GM12878 (cell line): ENCODE measurements at regions not wholly inside any gene's neighbourhood (a gene's known extent, or its start where the extent isn't known, plus 50 kb on each side); places are given as distances from the start of the nearest gene placed in this dataset.

ENCODE experiments used
- ASH2L ChIP-seq: fragments of 300-600, 200-600 bp; sonication (generic); IDR thresholded peaks from 2 replicates; pipeline ENCODE4 v1.6.1; 2017; ENCODE audit warnings: low read depth, mild to moderate bottlenecking, borderline replicate concordance
- EZH2 ChIP-seq: IDR thresholded peaks from 2 replicates; pipeline ENCODE4 v1.6.1; 2012; ENCODE audit warnings: low read depth, mild to moderate bottlenecking, control low read depth, inconsistent platforms, low read length, borderline replicate concordance; ENCODE audit not compliant: control insufficient read depth
- NFYB ChIP-seq: IDR thresholded peaks from 2 replicates; pipeline ENCODE4 v1.6.1; 2011; ENCODE audit warnings: low read depth, mild to moderate bottlenecking, low read length, improper control_type of control experiment, moderate library complexity; ENCODE audit not compliant: insufficient read depth
- RAD21 ChIP-seq: IDR thresholded peaks from 2 replicates; pipeline ENCODE4 v1.6.1; 2011; ENCODE audit warnings: mild to moderate bottlenecking, low read depth, low read length, moderate library complexity; ENCODE audit not compliant: insufficient read depth
- TF ChIP-seq, protein P1 (sequence below): IDR thresholded peaks from 2 replicates; pipeline ENCODE4 v1.6.1; 2012; ENCODE audit warnings: low read depth, low read length, improper control_type of control experiment

DNA sequence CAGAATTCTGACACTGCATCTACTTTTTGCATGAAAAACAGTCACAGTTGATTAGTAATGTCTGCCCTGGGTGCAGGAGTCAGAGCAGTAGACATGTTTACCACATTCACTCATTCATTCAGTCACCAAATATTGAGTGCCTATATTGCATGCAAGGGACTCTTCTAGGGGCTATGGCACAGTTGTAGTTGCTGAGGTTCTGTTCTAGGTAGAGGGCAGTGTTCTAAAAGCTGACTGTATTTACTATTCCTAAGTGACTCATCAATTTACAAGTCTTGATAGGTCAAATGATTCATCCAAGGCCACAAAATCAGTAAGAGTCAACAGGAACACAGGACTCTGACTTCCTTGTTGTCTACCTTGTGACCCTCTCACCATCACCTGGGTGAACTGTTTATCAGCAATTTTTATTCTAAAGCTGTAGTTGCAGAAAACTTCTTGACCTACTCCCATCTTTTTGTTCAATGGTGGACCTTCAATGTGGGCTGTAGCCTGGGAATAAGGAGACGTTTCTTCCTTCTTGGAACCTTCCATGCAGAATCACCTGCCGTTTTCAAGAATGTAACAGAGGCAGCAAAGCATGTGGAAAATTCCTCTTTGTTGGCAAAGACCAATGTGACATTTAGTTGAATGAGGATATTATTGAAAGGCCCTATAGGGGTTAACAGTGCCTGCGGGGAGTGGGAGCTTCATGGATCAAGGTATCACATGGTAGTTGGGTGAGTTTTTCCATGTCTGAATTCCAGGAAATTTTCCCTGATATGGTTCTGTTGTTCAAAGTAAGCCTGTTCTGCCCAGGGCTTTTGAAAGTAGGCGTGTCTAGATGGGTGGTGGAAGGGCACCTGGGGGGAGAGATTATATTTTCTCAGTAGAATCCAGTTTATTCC lies 223.2 kb downstream of the KTN1 start:
- TF ChIP-seq EZH2 = no peak
- TF ChIP-seq RAD21 = no peak
- TF ChIP-seq NFYB = no peak
- TF ChIP-seq ASH2L = no peak
- TF ChIP-seq, protein P1, sequence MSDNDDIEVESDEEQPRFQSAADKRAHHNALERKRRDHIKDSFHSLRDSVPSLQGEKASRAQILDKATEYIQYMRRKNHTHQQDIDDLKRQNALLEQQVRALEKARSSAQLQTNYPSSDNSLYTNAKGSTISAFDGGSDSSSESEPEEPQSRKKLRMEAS = no peak
